Renal cortical epithelial cell (primary cell): ENCODE measurements at regions not wholly inside any gene's neighbourhood (a gene's known extent, or its start where the extent isn't known, plus 50 kb on each side); places are given as distances from the start of the nearest gene placed in this dataset.
"Not testable (repeated sequence)": the region's sequence is repeated elsewhere in the genome, so short reads cannot be mapped to it uniquely, and the experiment has no call there.

Experiments
- DNase-seq: peaks from one replicate; pipeline ENCODE4 v3.0.0-alpha.2; 2011; ENCODE audit warnings: low read depth

DNA sequence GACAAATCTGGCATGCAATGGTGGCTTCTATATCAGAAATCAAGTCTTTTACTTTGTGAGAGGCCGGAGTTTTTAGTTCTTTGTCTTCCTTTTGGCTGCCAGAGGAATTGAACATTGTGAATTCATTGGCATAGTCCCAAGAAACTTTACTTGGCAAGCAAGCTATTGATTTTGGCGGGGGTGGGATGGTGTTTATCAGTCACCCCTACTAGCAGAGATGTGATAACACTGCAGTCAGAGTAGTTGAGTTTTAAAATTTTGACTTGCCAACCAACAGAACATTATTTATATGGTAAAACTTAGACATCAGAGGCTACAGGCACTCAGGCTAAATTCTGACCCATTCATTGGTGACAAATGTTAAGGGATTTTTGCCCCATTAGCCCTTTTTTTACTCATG, 129.7 kb downstream of the FAM72C start:
- not testable (repeated sequence) for DNase-seq

GRCh38 chr1:143839182-143839581, 132.6 kb downstream of the FAM72C start:
- DNase-seq = not testable (repeated sequence)

DNA sequence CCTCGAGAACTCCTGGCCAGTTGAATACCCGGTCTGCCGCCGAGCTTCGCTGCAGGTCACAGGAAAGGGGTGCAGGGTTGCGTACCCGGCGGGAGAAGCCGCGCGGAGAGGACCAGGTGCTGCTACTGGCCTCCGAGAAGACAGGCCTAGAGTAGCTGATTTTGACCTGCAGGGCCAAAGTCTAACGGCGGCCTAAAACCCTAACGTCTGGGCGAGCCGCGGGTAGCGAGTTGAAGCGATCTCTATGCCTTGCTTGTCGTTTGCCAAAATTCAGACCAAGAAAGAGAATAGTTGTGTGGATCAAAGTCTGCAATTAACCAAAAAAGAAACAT, 133.2 kb downstream of the FAM72C start:
- not testable (repeated sequence) for DNase-seq

DNA sequence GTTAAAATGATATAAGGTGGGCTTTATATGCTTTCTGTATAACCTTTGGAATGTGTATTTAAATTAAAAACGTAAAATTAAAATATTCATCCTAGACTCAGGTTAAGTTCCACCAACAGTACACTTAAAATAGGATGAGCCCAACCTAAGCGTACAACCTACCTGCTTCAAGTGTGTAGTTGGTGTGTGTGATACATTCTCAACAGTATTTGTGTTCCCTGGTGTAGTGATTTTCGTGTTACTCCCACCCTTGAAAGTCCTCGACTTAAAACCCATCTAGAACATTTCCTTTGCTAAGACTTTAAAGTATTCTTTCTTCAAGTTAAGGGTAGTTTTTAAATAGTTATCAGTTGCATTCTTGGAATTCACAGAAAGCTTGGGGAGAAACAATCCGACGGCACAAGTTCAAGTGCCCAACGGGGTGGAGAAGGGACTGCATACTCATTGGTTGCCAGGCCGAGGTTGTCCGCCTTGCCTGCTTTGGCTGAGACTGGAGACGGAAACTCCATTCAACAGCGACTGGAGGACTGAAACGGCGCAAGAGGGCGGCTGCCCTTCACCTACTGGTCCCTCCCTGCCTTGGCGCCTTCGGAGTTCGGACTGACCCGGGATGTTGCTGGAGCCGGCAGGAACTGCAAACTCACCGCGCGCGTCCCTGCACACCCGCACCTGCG, 133.7 kb downstream of the FAM72C start:
- DNase-seq = not testable (repeated sequence)

DNA sequence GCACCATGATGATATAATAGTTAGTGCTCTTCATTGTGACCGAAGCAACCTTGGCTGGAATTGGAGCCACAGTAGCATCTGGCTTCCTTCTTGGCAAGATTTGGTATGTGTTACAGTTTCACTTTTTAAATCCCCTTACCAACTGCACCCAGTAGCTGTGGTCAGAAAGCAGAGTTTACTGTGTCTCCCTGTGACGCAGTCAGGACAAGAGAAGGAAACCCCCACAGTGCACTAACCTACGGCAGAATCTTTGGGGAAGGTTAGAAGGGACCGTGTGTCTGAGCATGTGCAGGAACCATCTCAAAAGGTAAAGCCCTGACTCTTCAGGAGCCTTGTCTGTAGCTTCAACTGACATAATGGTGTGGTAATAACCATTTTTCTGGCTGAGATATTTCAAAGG, 138.4 kb downstream of the FAM72C start:
- DNase-seq = not testable (repeated sequence)

DNA sequence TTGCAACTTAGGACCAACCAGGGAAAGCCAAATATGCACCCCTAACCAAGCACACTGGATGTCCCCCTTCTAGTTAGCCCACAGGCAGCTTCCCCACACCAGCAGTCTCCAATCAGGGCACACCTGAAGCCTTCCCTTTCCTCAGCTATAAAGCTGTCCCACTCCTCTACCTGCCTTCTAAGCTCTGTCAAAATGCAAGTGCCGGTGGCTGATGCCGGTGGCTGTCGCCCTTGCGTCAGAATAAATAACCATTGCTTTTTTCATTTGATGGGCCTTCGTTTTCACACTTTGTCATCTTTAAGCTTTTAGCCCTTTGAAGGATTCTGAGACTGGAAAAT, 139.4 kb downstream of the FAM72C start:
- DNase-seq = not testable (repeated sequence)

GRCh38 chr1:143831479-143832378, 140.1 kb downstream of the FAM72C start:
- not testable (repeated sequence) for DNase-seq

DNA sequence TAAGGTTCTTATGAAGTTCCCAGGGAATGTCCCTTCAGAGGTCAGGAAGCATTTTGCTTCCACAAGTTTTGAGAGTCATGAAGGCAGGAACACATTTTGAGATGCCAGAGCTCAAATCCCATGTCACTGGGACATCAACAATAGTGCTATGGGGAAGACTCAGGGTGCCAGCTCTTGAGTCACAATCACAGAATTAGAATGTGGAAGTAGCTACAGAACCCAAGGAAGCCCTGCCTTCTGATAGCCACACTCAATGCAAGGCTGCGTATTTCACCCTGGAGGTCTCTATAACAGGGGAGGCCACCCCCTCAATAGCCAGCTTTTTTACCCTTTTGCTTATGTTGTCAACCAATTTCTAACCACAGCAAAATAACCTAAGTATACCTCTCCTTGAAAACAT, 145.6 kb downstream of the FAM72C start:
- not testable (repeated sequence) for DNase-seq

DNA sequence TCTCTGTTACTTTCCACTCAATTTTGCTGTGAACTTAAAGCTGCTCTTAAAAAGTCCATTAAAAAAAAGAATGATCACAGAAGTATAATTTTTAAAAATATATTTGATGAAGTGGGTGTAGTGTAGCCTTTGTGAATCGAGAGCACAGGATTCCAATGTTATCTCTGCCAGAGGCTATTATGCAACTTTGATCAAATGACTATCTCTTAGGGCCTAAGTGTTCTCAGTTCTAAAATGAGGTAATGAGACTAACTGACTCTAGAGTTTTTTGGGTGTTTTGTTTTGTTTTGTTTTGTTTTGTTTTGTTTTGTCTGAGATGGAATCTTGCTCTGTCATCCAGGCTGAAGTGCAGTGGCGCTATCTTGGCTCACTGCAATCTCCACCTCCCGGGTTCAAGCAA, 147.5 kb downstream of the FAM72C start:
- DNase-seq = not testable (repeated sequence)

DNA sequence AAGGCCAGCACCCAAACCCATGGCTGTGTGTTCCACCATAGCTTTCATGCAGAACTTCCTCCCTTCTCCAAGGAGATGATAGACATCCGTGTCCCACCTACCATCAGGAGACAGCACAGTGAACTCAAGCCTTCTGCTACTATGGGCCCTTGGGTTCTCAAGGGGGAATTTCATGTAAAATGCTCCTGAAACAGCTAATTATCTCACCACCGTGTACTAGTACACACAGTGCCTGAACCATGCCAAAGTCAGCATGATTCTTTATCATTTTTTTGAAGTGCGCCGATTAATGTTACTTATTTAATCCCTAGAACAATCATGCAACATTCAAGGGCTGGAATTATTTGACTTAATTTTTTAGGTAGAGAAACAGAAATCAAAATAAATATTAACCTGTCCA, 151.7 kb downstream of the FAM72C start:
- DNase-seq = not testable (repeated sequence)

DNA sequence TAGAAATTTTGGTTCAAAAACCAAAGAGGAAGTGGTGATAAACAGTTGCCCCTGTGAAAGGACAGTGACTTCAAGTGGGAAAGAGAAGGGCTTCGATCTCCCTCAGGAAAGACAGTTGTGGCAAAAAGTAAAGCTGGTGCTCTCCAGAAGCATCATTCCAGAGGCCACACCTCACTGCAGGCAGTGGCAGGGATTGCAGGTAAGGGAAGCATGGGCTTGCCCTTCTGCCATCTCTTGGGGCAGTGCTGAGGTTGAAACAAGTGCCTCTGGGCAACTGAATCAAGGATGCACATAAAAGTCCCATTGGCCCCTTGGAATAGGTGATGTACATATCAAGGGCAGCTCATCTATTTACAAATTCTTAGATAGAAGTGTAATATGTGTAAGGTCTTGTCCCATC, 155.4 kb downstream of the FAM72C start:
- DNase-seq = not testable (repeated sequence)

GRCh38 chr1:143805374-143805773, 166.4 kb downstream of the FAM72C start:
- not testable (repeated sequence) for DNase-seq

DNA sequence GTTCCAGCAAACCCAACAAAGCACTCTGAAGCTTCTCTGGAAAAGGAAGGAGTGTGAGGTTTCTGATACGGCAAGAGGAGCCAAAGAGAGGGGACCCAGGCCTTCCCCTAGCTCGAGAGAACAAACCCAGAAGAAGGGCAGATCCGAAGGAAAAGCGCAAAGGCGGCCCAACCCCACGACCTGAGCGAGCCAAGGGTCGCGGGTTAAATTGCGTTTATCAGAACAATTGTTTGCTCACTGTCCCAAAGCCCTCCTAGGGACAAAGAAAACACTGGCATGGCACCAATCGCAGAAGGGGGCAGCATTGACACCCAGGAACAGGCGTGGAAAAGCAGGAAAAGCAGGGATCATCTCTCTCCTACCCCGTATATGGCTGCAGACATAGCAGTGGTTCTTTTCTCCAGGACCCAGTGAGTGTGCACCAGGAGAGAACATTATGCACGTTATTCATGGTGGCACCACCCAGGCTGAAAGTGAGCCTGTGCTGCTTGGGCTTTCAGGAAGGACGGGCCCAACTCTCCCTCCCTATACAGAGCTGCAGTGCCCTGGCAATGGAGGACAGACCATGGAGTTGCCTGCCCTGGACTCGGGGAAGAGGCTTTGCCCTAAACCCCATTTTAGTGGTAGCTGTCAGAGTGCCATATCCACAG, 167.0 kb downstream of the FAM72C start:
- DNase-seq = not testable (repeated sequence)

DNA sequence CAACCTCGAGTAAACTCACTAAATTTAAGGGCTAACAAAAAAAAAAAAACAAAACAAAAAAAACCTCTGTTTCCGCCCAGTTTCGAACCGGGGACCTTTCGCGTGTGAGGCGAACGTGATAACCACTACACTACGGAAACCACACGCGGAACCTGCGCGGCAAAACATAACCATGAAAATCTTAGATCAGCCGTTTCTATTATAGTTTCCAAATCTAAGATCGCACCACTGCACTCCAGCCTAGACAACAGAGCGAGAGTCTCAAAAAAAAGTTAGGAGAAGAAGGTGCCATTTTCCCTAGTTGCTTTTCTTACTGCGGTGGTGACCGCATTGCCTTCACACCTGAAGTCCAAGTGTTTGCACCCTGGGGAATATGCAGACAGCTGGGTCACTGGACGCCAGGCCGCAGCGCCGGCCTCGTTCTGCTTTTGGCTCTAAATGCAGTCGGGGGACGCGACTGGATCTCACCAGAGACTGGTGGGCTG, 167.8 kb downstream of the FAM72C start:
- peak; percentile 25 for DNase-seq

DNA sequence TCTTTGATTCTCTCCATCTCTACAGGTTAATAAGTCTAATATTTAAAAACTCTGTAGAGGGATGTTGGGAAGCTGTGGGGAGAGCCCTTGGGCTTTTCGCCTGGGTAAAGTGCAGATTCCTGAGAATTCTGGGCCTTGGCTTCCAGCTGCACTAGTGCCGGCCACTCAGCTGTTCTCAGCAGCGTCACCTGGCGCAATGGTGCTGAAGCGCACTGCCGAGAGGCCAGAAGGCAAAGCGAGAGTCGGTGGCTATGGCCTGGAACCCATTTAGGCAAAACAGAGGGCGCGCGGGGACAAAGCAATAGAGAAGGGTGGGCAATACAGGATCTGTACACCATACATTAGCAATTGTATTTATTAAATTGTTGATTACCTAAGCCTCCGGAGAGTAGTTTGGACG, 168.7 kb downstream of the FAM72C start:
- DNase-seq = not testable (repeated sequence)

- not testable (repeated sequence) for DNase-seq
Measured at GRCh38 chr1:143799568-143800187, 172.1 kb downstream of the FAM72C start.

GRCh38 chr1:143796369-143796768, 175.4 kb downstream of the FAM72C start:
- DNase-seq = not testable (repeated sequence)

GRCh38 chr1:143792047-143792937, 179.5 kb downstream of the FAM72C start:
- not testable (repeated sequence) for DNase-seq

- not testable (repeated sequence) for DNase-seq
Measured at GRCh38 chr1:143786381-143786780, 185.4 kb downstream of the FAM72C start.

DNA sequence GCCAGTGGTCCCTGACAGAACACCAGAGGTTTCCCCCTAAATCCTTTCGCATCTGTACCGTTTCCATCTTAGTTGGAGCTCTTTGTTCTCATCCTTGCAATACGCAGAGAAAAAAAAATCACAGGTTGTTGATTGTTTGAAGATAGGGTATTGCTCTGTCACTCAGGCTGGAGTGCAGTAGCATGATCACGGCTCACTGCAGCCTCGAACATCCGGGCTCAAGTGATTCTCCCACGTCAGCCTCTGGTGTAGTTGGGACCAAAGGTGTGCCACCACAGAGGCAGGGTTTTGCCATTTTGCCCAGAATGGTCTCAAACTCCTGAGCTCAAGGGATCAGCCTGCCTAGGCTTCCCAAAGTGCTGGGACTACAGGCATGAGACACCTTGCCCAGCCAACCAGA, 185.9 kb downstream of the FAM72C start:
- not testable (repeated sequence) for DNase-seq
